NB4 (cell line): ENCODE measurements at regions not wholly inside any gene's neighbourhood (a gene's known extent, or its start where the extent isn't known, plus 50 kb on each side); places are given as distances from the start of the nearest gene placed in this dataset.

Source experiments
- CTCF ChIP-seq: IDR thresholded peaks from one replicate; pipeline ENCODE4 v1.5.1; 2012; ENCODE audit warnings: low read depth, low read length
- MAX ChIP-seq: IDR thresholded peaks from 2 replicates; pipeline ENCODE4 v1.6.1; 2011; ENCODE audit warnings: low read depth, low read length
- MYC ChIP-seq: IDR thresholded peaks from 2 replicates; pipeline ENCODE4 v1.6.1; 2011; ENCODE audit warnings: low read depth, low read length
- POLR2A ChIP-seq: IDR thresholded peaks from 2 replicates; pipeline ENCODE4 v1.6.1; 2011; ENCODE audit warnings: mild to moderate bottlenecking; ENCODE audit not compliant: insufficient read length; ENCODE audit errors: extremely low read depth

- TF ChIP-seq CTCF: no peak
- TF ChIP-seq MYC: no peak
- no peak for TF ChIP-seq POLR2A
- TF ChIP-seq MAX: no peak
These were observed 365.5 kb upstream of the BOD1L1 start for GRCh38 chr4:13992975-13993520.
